ENCODE measurements at regions not wholly inside any gene's neighbourhood (a gene's known extent, or its start where the extent isn't known, plus 50 kb on each side); places are given as distances from the start of the nearest gene placed in this dataset.
"Not testable (repeated sequence)": the region's sequence is repeated elsewhere in the genome, so short reads cannot be mapped to it uniquely, and the experiment has no call there.

DNA sequence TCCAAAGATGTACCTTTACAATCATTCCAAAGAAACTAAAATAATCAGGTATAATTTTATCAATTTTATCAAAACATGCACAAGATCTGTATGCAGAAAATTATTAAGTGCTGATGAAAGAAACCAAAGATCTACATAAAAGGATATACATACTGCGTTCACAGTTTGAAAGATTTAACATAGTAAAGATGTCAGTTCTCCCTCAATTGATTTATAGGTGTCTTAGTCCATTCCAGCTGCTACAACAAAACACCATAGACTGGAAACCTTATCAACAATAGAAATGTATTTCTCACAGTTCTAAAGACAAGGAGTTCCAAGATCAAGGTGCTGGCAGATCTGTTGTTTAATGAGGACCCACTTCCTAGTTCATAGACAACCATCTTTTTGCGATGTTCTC lies 189.0 kb upstream of the CCDC54 start:
- H3K4me3 ChIP-seq (ENCODE audit: low read depth, low read length), result no peak overlapping the region
- DNase-seq (ENCODE audit: low read depth, low spot score), result no peak
- in situ Hi-C loops (cut with HindIII; ENCODE audit: low sequenced_read_pairs), result no loop called here
- TF ChIP-seq, protein P1, sequence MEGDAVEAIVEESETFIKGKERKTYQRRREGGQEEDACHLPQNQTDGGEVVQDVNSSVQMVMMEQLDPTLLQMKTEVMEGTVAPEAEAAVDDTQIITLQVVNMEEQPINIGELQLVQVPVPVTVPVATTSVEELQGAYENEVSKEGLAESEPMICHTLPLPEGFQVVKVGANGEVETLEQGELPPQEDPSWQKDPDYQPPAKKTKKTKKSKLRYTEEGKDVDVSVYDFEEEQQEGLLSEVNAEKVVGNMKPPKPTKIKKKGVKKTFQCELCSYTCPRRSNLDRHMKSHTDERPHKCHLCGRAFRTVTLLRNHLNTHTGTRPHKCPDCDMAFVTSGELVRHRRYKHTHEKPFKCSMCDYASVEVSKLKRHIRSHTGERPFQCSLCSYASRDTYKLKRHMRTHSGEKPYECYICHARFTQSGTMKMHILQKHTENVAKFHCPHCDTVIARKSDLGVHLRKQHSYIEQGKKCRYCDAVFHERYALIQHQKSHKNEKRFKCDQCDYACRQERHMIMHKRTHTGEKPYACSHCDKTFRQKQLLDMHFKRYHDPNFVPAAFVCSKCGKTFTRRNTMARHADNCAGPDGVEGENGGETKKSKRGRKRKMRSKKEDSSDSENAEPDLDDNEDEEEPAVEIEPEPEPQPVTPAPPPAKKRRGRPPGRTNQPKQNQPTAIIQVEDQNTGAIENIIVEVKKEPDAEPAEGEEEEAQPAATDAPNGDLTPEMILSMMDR (IDR thresholded peaks at IDR 0.05; ENCODE audit: low read depth, low read length), result no peak

DNA sequence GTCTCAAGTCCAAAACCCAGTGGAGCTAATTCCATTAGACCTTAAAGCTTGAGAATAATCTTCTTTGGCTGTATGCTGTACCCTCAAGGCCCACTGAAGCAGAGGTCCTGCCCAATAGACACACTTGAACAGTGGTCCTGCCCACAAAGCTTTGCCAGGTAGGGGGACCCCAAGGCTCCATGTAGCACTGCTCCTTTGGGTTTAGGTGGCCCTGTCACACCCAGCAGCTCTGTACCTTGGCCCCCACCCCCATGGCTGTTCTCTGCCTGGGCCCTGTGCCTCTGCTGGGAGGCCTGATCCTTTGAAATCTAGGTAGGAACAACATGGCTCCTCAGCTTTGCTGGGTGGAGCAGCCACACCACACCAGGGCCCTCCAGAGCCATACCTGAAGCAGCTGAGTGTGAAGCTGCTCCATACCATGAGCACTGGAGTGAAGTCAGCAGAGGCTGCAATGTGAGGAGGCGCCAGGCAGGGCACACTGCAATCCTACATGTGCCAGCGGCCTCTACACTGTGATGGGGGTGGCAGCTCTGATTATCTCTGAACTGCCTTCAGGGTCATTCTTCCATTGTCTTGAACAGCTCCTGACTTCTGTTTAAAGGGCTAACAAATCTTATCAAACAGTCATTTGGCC lies 188.0 kb upstream of the CCDC54 start:
- in situ Hi-C loops (cut with HindIII; ENCODE audit: low sequenced_read_pairs), result no loop called here
- H3K4me3 ChIP-seq (ENCODE audit: low read depth, low read length), result no peak overlapping the region
- TF ChIP-seq, protein P1 (IDR thresholded peaks at IDR 0.05; ENCODE audit: low read depth, low read length), result no peak
- no peak for DNase-seq (ENCODE audit: low read depth, low spot score)

DNA sequence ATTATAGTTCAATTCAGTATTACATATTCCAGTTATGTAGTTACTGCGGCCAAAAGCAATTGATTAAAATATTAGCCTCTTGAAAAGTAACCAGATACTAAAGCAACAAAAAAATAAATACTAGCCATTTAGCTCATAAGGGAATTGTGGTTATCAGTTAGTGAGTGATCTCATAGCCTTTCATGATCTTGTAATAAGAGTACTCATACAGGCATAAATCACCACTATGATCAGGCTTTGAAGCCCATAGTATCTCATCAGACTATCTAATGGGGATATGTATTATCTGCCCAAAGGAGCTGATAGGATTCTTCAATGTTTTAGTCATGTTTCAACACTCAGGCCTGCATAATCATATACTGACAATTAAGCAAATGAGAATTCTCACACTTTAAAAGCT lies 184.1 kb upstream of the CCDC54 start:
- TF ChIP-seq, protein P1 (IDR thresholded peaks at IDR 0.05; ENCODE audit: low read depth, low read length), result no peak
- in situ Hi-C loops (cut with HindIII; ENCODE audit: low sequenced_read_pairs), result no loop called here
- no peak for DNase-seq (ENCODE audit: low read depth, low spot score)
- no peak overlapping the region for H3K4me3 ChIP-seq (ENCODE audit: low read depth, low read length)

GRCh38 chr3:107198581-107199181 lies 178.6 kb upstream of the CCDC54 start:
- in situ Hi-C loops (cut with HindIII; ENCODE audit: low sequenced_read_pairs), result no loop called here
- TF ChIP-seq, protein P1 (IDR thresholded peaks at IDR 0.05; ENCODE audit: low read depth, low read length), result no peak
- no peak overlapping the region for H3K4me3 ChIP-seq (ENCODE audit: low read depth, low read length)
- DNase-seq (ENCODE audit: low read depth, low spot score), result peak; percentile 85

DNA sequence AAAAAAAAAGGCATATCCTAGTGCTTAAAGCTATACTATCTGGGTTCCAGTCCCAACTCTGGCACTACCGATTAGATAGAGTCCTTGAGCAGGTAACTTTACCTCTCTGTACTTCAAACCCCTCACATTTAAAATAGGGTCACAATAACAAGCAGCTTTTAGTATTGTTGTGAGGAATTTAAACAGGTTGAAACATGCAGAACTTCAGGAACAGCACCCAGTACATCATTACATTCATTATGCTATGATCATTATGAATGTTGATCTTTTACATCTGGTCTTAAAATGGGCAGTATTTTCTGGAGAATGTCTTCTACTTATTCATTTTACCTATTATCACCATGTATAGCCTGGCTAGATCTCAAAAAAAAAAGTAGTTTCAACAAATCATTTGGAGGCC lies 176.1 kb upstream of the CCDC54 start:
- no peak for DNase-seq (ENCODE audit: low read depth, low spot score)
- TF ChIP-seq, protein P1 (IDR thresholded peaks at IDR 0.05; ENCODE audit: low read depth, low read length), result no peak
- no peak overlapping the region for H3K4me3 ChIP-seq (ENCODE audit: low read depth, low read length)
- in situ Hi-C loops (cut with HindIII; ENCODE audit: low sequenced_read_pairs), result no loop called here

DNA sequence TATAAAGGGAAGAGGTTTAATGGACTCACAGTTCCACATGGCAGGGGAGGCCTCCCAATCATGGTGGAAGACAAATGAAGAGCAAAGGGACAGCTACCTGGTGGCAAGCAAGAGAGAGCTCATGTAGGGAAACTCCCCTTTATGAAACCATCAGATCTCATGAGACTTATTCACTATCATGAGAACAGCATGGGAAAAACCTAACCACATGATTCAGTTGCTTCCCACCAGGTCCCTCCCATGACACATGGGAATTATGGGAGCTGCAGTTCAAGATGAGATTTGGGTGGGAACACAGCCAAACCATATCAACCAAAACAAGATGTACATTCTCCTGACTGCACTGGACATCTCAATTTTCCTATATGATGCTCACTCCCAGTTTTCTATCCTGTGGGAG lies 174.4 kb upstream of the CCDC54 start:
- H3K4me3 ChIP-seq (ENCODE audit: low read depth, low read length); in situ Hi-C loops (cut with HindIII; ENCODE audit: low sequenced_read_pairs); DNase-seq (ENCODE audit: low read depth, low spot score): not testable (repeated sequence)

DNA sequence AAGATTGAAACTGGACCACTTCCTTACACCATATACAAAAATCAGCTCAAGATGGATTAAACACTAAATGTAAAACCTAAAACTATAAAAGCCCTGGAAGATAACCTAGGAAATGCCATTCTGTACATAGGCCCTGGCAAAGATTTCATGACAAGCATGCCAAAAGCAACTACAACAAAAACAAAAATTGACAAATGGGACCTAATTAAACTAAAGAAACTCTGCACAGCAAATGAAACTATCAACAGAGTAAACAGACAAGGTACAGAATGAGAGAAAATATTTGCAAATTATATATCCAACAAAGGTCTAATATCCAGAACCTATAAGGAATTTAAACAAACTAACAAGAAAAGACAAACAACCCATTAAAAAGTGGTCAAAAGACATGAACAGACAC lies 173.1 kb upstream of the CCDC54 start:
- in situ Hi-C loops (cut with HindIII; ENCODE audit: low sequenced_read_pairs), result no loop called here
- TF ChIP-seq, protein P1 (IDR thresholded peaks at IDR 0.05; ENCODE audit: low read depth, low read length), result no peak
- no peak for DNase-seq (ENCODE audit: low read depth, low spot score)
- no peak overlapping the region for H3K4me3 ChIP-seq (ENCODE audit: low read depth, low read length)
